ENCODE measurements at regions not wholly inside any gene's neighbourhood (a gene's known extent, or its start where the extent isn't known, plus 50 kb on each side); places are given as distances from the start of the nearest gene placed in this dataset.
A peak's percentile ranks its signal among the peaks of the same experiment; 100 is the strongest.

GRCh38 chrX:125952973-125953372 is 213.1 kb downstream of the DCAF12L2 start:
- intact Hi-C loops (cut with DNase I), result no loop called here
- DNase-seq (ENCODE audit: low spot score) (no peak), ATAC-seq (no peak)

- DNase-seq (ENCODE audit: low spot score) (no peak), ATAC-seq (no peak)
- intact Hi-C loops (cut with DNase I), result no loop called here
Observed at GRCh38 chrX:125953814-125954213, 212.3 kb downstream of the DCAF12L2 start.

- intact Hi-C loops (cut with DNase I), result no loop called here
- ATAC-seq (no peak), DNase-seq (ENCODE audit: low spot score) (no peak)
Observed at GRCh38 chrX:125954236-125954635, 211.9 kb downstream of the DCAF12L2 start.

GRCh38 chrX:125977851-125978250 is 188.2 kb downstream of the DCAF12L2 start:
- ATAC-seq (no peak), DNase-seq (ENCODE audit: low spot score) (no peak)
- intact Hi-C loops (cut with DNase I), result no loop called here

- ATAC-seq (no peak), DNase-seq (ENCODE audit: low spot score) (no peak)
- intact Hi-C loops (cut with DNase I), result no loop called here
Observed at GRCh38 chrX:125998432-125998831, 167.7 kb downstream of the DCAF12L2 start.

- ATAC-seq, result no peak
- DNase-seq (ENCODE audit: low spot score), result no peak
- intact Hi-C loops (cut with DNase I), result no loop called here
Observed at GRCh38 chrX:126027229-126027628, 138.9 kb downstream of the DCAF12L2 start.

GRCh38 chrX:126030021-126030420 is 136.1 kb downstream of the DCAF12L2 start:
- ATAC-seq (no peak), DNase-seq (ENCODE audit: low spot score) (no peak)
- intact Hi-C loops (cut with DNase I), result no loop called here

GRCh38 chrX:126063984-126064383 is 102.1 kb downstream of the DCAF12L2 start:
- DNase-seq (ENCODE audit: low spot score) (no peak), ATAC-seq (no peak)
- intact Hi-C loops (cut with DNase I), result no loop called here

- intact Hi-C loops (cut with DNase I), result no loop called here
- DNase-seq (ENCODE audit: low spot score) (no peak), ATAC-seq (no peak)
Observed at GRCh38 chrX:126064901-126065541, 101.1 kb downstream of the DCAF12L2 start.

GRCh38 chrX:126065901-126066660 is 100.0 kb downstream of the DCAF12L2 start:
- peak; percentile 41 for DNase-seq (ENCODE audit: low spot score)
- peak; percentile 26 for ATAC-seq
- intact Hi-C loops (cut with DNase I), result no loop called here

All from sciatic nerve (tissue), 2 donors.